ENCODE measurements at regions not wholly inside any gene's neighbourhood (a gene's known extent, or its start where the extent isn't known, plus 50 kb on each side); places are given as distances from the start of the nearest gene placed in this dataset.

GRCh38 chr15:52858782-52859176, 68.6 kb upstream of the ONECUT1 start:
- DNase-seq: no peak

- no peak for DNase-seq
These were observed 68.0 kb upstream of the ONECUT1 start for GRCh38 chr15:52857937-52858781.

- no peak for DNase-seq
These were observed 67.3 kb upstream of the ONECUT1 start for GRCh38 chr15:52857471-52857870.

- no peak for DNase-seq
These were observed 66.2 kb upstream of the ONECUT1 start for GRCh38 chr15:52856286-52856685.

GRCh38 chr15:52855157-52855556, 65.0 kb upstream of the ONECUT1 start:
- no peak for DNase-seq

- no peak for DNase-seq
These were observed 54.7 kb upstream of the ONECUT1 start for GRCh38 chr15:52844823-52845222.
